LoVo (cell line): ENCODE measurements at regions not wholly inside any gene's neighbourhood (a gene's known extent, or its start where the extent isn't known, plus 50 kb on each side); places are given as distances from the start of the nearest gene placed in this dataset.
"Not testable (repeated sequence)": the region's sequence is repeated elsewhere in the genome, so short reads cannot be mapped to it uniquely, and the experiment has no call there.

ENCODE experiments used
- DNase-seq: peaks from one replicate; pipeline ENCODE4 v3.0.0-alpha.2; 2016; ENCODE audit warnings: low spot score

GRCh38 chr6:76532647-76533046 lies 460.2 kb upstream of the IMPG1 start:
- DNase-seq, result no peak

- DNase-seq, result no peak
These were observed 446.0 kb upstream of the IMPG1 start for GRCh38 chr6:76518443-76518842.

GRCh38 chr6:76516924-76517323 lies 444.5 kb upstream of the IMPG1 start:
- no peak for DNase-seq

- no peak for DNase-seq
These were observed 438.0 kb upstream of the IMPG1 start for GRCh38 chr6:76510489-76510888.

- no peak for DNase-seq
These were observed 436.9 kb upstream of the IMPG1 start for GRCh38 chr6:76509397-76509796.

- DNase-seq, result no peak
These were observed 434.3 kb upstream of the IMPG1 start for GRCh38 chr6:76506808-76507207.

- DNase-seq, result no peak
These were observed 423.4 kb upstream of the IMPG1 start for GRCh38 chr6:76495909-76496308.

- DNase-seq, result not testable (repeated sequence)
These were observed 418.9 kb upstream of the IMPG1 start for GRCh38 chr6:76491376-76491775.

GRCh38 chr6:76490456-76490855 lies 418.0 kb upstream of the IMPG1 start:
- DNase-seq, result no peak

GRCh38 chr6:76481101-76481500 lies 408.6 kb upstream of the IMPG1 start:
- DNase-seq, result no peak

GRCh38 chr6:76472858-76473257 lies 400.4 kb upstream of the IMPG1 start:
- DNase-seq, result no peak

GRCh38 chr6:76466286-76466685 lies 393.8 kb upstream of the IMPG1 start:
- DNase-seq, result no peak

GRCh38 chr6:76465410-76465809 lies 392.9 kb upstream of the IMPG1 start:
- no peak for DNase-seq

GRCh38 chr6:76453270-76453669 lies 380.8 kb upstream of the IMPG1 start:
- DNase-seq, result no peak

- DNase-seq, result no peak
These were observed 379.7 kb upstream of the IMPG1 start for GRCh38 chr6:76451926-76452709.

- DNase-seq, result no peak
These were observed 375.6 kb upstream of the IMPG1 start for GRCh38 chr6:76448109-76448508.

GRCh38 chr6:76441875-76442274 lies 369.4 kb upstream of the IMPG1 start:
- no peak for DNase-seq

GRCh38 chr6:76439811-76440210 lies 367.3 kb upstream of the IMPG1 start:
- no peak for DNase-seq

- DNase-seq, result no peak
These were observed 366.3 kb upstream of the IMPG1 start for GRCh38 chr6:76438768-76439167.

- DNase-seq, result no peak
These were observed 362.7 kb upstream of the IMPG1 start for GRCh38 chr6:76435174-76435573.

GRCh38 chr6:76422511-76423213 lies 350.2 kb upstream of the IMPG1 start:
- DNase-seq, result no peak

GRCh38 chr6:76420094-76420493 lies 347.6 kb upstream of the IMPG1 start:
- DNase-seq, result no peak

- DNase-seq, result no peak
These were observed 346.2 kb upstream of the IMPG1 start for GRCh38 chr6:76418560-76419223.
